ENCODE measurements at regions not wholly inside any gene's neighbourhood (a gene's known extent, or its start where the extent isn't known, plus 50 kb on each side); places are given as distances from the start of the nearest gene placed in this dataset.

DNA sequence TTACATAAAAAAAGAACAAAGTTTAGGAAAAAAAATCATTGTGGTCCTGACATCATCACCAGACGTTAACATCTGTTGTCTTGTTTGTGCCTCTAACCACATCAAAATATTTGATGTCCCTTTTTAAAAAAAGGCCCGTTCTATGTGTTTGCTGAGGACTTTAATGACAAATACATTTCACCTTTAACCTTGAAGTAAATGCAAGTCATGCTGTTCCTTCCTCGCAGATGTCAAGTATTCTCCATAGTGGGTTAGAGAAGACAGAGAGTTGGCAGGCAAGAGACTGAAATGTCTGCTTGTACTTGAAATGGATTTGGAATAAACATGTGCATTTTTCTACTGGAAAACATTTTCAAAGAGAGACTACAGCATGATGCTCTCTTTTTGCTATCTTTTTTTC, 134.9 kb downstream of the FGF9 start:
- no peaks in the 10 kb centered on the region for H4K20me1 ChIP-seq (ENCODE audit: insufficient read depth, low read length, poor library complexity, severe bottlenecking)
- no peaks in the 10 kb centered on the region for H3K9me2 ChIP-seq (replicated peaks; ENCODE audit: low read depth, low read length)
- TF ChIP-seq EZH2phosphoT487 (IDR thresholded peaks at IDR 0.05; ENCODE audit: borderline replicate concordance), result no peak
- TF ChIP-seq, protein P1, sequence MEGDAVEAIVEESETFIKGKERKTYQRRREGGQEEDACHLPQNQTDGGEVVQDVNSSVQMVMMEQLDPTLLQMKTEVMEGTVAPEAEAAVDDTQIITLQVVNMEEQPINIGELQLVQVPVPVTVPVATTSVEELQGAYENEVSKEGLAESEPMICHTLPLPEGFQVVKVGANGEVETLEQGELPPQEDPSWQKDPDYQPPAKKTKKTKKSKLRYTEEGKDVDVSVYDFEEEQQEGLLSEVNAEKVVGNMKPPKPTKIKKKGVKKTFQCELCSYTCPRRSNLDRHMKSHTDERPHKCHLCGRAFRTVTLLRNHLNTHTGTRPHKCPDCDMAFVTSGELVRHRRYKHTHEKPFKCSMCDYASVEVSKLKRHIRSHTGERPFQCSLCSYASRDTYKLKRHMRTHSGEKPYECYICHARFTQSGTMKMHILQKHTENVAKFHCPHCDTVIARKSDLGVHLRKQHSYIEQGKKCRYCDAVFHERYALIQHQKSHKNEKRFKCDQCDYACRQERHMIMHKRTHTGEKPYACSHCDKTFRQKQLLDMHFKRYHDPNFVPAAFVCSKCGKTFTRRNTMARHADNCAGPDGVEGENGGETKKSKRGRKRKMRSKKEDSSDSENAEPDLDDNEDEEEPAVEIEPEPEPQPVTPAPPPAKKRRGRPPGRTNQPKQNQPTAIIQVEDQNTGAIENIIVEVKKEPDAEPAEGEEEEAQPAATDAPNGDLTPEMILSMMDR (conservative IDR thresholded peaks at IDR 0.05; ENCODE audit: low read length), result no peak
- H3K4me2 ChIP-seq (ENCODE audit: low read depth, low read length, poor library complexity, severe bottlenecking), result no peak overlapping the region
- H3K79me2 ChIP-seq (ENCODE audit: insufficient read depth, low read length), result no peaks in the 10 kb centered on the region
- H3K27me3 ChIP-seq (ENCODE audit: insufficient read depth, low read length, poor library complexity, severe bottlenecking), result no peaks in the 10 kb centered on the region
- H3K4me3 ChIP-seq (ENCODE audit: low read length, poor library complexity, severe bottlenecking), result no peak overlapping the region
- no peaks in the 10 kb centered on the region; the same call in 1 of the 2 replicates for H3K9me3 ChIP-seq (ENCODE audit: insufficient read depth, low read depth, low read length)
- H3K9ac ChIP-seq (ENCODE audit: low read depth, low read length, poor library complexity, severe bottlenecking), result no peak overlapping the region
- no peaks in the 10 kb centered on the region for H3F3A ChIP-seq (ENCODE audit: low read depth)
- no peaks in the 10 kb centered on the region for H3K4me1 ChIP-seq (ENCODE audit: insufficient read depth, low read length, poor library complexity, severe bottlenecking)
- no peaks in the 10 kb centered on the region for H3K36me3 ChIP-seq (ENCODE audit: insufficient read depth, low read length)
- H2AFZ ChIP-seq (ENCODE audit: low read length), result no peak overlapping the region

DNA sequence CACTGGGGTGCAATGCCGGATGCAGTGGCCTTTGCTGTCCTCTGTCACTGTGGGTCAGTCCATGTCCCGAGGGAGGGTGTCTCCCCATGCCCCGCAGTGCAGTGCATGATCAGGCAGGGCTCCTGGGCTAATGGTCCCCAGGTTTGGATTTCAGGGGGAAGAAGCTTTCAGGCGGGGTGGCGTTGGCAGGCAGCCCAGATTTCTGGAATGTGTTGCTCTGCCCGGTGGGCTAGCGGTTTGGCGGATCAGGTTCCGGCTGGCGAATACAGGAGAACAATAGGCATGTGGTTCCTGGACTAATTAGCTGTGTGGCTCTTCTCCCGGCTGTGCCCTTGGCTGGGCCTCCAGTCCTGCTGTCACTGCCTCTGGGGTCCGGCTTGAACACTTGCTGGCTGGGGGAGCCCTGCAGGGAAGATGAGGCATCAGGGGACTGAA, 141.3 kb downstream of the FGF9 start:
- no peaks in the 10 kb centered on the region for H3F3A ChIP-seq (ENCODE audit: low read depth)
- H3K9me2 ChIP-seq (replicated peaks; ENCODE audit: low read depth, low read length), result no peaks in the 10 kb centered on the region
- no peak overlapping the region for H3K4me2 ChIP-seq (ENCODE audit: low read depth, low read length, poor library complexity, severe bottlenecking)
- H3K4me1 ChIP-seq (ENCODE audit: insufficient read depth, low read length, poor library complexity, severe bottlenecking), result no peaks in the 10 kb centered on the region
- no peaks in the 10 kb centered on the region for H3K79me2 ChIP-seq (ENCODE audit: insufficient read depth, low read length)
- H3K9me3 ChIP-seq (ENCODE audit: insufficient read depth, low read depth, low read length), result no peaks in the 10 kb centered on the region
- H3K4me3 ChIP-seq (ENCODE audit: low read length, poor library complexity, severe bottlenecking), result no peak overlapping the region
- H3K9ac ChIP-seq (ENCODE audit: low read depth, low read length, poor library complexity, severe bottlenecking), result no peak overlapping the region
- H2AFZ ChIP-seq (ENCODE audit: low read length), result no peak overlapping the region
- H3K36me3 ChIP-seq (ENCODE audit: insufficient read depth, low read length), result no peaks in the 10 kb centered on the region
- H3K27me3 ChIP-seq (ENCODE audit: insufficient read depth, low read length, poor library complexity, severe bottlenecking), result no peaks in the 10 kb centered on the region
- TF ChIP-seq, protein P1 (conservative IDR thresholded peaks at IDR 0.05; ENCODE audit: low read length), result no peak
- TF ChIP-seq EZH2phosphoT487 (IDR thresholded peaks at IDR 0.05; ENCODE audit: borderline replicate concordance), result no peak
- no peaks in the 10 kb centered on the region for H4K20me1 ChIP-seq (ENCODE audit: insufficient read depth, low read length, poor library complexity, severe bottlenecking)

DNA sequence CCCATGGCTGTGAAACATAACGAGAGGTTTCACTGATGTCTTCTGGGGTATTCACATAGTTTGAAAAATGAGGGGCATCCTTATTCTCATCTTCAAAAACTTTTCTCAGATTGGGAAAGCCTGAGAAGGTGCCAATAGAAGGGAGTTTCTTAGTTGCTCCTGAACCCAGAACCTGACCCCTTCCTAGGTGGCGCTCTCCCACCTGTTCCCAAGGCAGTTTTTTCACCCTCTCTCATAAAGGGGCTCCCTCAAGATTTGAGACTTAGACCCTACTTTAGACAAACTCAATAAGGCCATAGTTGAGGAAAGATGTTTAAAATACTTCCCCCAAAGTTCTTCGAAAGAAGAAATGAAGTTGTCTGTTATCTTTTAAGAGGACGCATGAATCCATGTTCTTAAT, 142.2 kb downstream of the FGF9 start:
- H3K4me1 ChIP-seq (ENCODE audit: insufficient read depth, low read length, poor library complexity, severe bottlenecking), result no peaks in the 10 kb centered on the region
- TF ChIP-seq EZH2phosphoT487 (IDR thresholded peaks at IDR 0.05; ENCODE audit: borderline replicate concordance), result no peak
- TF ChIP-seq, protein P1 (conservative IDR thresholded peaks at IDR 0.05; ENCODE audit: low read length), result peak; percentile 38

More for the DNA sequence above, 142.2 kb downstream of the FGF9 start:
- Histone ChIP-seq H3F3A (ENCODE audit: low read depth) (no peaks in the 10 kb centered on the region), H3K4me2 (ENCODE audit: low read depth, low read length, poor library complexity, severe bottlenecking) (no peak overlapping the region), H2AFZ (ENCODE audit: low read length) (no peak overlapping the region), H3K36me3 (ENCODE audit: insufficient read depth, low read length) (no peaks in the 10 kb centered on the region), H3K4me3 (ENCODE audit: low read length, poor library complexity, severe bottlenecking) (no peak overlapping the region), H4K20me1 (ENCODE audit: insufficient read depth, low read length, poor library complexity, severe bottlenecking) (no peaks in the 10 kb centered on the region), H3K9ac (ENCODE audit: low read depth, low read length, poor library complexity, severe bottlenecking) (no peak overlapping the region), H3K79me2 (ENCODE audit: insufficient read depth, low read length) (no peaks in the 10 kb centered on the region), H3K9me2 (replicated peaks; ENCODE audit: low read depth, low read length) (no peaks in the 10 kb centered on the region), H3K9me3 (ENCODE audit: insufficient read depth, low read depth, low read length) (no peaks in the 10 kb centered on the region), H3K27me3 (ENCODE audit: insufficient read depth, low read length, poor library complexity, severe bottlenecking) (no peaks in the 10 kb centered on the region)
